SH-SY5Y (cell line): ENCODE measurements at regions not wholly inside any gene's neighbourhood (a gene's known extent, or its start where the extent isn't known, plus 50 kb on each side); places are given as distances from the start of the nearest gene placed in this dataset.

ENCODE experiments used
- GATA2 ChIP-seq: IDR thresholded peaks from 2 replicates; pipeline ENCODE4 v1.6.1; 2011; ENCODE audit warnings: mild to moderate bottlenecking, low read depth, low read length
- GATA3 ChIP-seq: IDR thresholded peaks from 2 replicates; pipeline ENCODE4 v1.6.1; 2011; ENCODE audit warnings: low read depth, mild to moderate bottlenecking, low read length, moderate library complexity

DNA sequence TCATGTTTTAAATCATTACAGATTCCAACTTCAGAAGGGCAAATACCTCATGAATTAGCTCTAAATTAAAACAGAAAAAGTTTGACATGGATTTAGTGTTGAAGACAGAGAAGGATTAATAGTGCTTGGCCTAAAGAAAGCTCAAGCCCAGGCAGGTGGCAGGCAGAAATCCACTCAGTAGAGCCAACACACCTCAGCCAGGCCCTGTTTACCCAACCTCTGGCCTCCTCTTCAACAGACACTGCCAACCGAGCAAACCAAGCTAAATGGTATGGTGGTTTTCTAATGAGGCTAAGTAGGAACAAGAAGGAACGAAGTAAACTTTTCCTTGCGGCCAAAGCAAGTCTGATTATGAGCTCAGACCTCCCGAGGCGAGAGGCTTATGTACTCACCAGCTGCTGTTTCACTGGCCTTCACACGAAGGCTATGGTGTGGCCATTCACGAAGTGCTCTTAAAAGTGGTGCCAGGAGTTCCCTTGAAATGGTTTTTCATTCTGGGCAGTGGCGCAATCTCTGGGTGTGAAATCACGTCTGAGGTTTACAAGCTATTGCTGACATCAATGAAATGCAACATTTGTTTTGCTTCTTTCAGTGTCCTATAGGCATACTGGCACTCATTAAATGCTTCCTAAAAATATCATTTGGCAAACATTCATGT is 124.1 kb upstream of the LGR5 start:
- TF ChIP-seq GATA2, result no peak
- no peak for TF ChIP-seq GATA3
